HCEC 1CT (cell line): ENCODE measurements at regions not wholly inside any gene's neighbourhood (a gene's known extent, or its start where the extent isn't known, plus 50 kb on each side); places are given as distances from the start of the nearest gene placed in this dataset.

Experiments
- DNase-seq: peaks from one replicate; pipeline ENCODE4 v3.0.0-alpha.2; 2017

DNA sequence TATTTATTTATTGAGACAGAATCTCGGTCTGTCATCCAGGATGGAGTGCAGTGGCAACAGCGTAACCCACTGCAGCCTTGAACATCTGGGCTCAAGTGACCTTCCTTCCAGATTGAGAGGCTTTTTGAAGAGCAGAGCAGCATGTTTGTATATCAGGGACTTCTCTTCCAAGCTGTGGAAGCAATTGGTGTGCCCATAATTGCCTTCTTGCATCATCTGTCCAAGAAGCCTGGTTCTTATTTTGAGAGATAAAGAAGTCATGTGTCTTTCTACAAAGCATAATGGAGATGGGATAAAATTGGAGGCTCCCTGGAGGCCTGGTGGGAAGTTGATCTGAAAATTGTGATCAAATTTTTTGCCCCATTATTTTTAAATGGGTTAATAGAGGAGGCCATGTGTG, 183.8 kb upstream of the MCTP2 start:
- no peak for DNase-seq

DNA sequence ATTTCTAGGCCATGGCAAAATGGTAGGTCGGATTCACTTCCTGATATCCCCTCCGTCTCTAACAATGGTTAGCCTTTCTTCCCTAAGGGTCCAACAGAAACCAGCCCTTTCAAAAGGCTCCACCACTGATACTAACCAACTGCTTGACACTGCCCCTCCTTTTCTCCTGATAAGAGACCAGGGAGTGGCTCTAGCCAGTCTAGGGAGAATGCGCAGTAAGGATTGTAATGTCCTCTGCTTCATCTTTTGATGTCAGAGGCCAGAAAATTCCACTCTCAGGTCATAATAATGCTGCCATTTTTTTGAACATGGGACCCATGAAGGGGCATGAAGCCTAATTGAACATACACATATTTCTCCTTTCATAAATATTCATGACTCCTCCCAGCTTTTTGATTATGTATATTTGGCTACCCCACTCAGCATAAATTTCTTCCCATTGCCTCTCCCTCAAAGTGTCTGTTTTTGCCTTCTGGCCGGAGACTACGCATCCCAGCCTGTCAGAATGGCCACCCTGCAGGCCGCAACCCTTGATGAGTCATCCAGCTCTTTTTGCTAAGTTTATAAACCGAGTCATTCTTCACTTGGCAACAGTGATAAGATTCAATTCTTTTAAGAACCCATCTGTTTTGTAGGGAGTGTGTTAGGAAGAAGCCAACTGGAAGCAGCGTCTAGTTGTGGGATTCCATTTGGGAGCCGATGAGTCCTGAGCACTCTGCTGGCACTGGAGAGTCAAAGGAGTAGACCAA, 189.0 kb upstream of the MCTP2 start:
- no peak for DNase-seq

DNA sequence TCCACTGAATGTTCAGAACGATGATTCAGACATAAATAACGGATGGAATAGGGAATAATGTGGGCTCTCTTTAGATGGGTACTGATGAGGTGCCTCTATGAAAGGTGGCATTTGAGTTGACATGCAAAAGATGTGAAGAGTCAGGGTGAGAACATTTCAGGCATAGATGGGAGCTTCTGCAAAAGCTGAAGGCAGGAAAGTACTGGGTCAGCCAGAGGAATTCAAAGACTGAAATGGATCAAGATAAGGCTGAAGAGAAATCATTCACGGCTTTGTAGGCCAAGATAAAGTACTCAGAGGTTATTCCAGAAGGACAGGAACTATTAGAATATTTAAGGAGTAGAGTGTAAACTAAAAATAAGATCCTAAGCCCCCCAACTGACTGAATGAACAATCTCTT, 189.6 kb upstream of the MCTP2 start:
- no peak for DNase-seq

DNA sequence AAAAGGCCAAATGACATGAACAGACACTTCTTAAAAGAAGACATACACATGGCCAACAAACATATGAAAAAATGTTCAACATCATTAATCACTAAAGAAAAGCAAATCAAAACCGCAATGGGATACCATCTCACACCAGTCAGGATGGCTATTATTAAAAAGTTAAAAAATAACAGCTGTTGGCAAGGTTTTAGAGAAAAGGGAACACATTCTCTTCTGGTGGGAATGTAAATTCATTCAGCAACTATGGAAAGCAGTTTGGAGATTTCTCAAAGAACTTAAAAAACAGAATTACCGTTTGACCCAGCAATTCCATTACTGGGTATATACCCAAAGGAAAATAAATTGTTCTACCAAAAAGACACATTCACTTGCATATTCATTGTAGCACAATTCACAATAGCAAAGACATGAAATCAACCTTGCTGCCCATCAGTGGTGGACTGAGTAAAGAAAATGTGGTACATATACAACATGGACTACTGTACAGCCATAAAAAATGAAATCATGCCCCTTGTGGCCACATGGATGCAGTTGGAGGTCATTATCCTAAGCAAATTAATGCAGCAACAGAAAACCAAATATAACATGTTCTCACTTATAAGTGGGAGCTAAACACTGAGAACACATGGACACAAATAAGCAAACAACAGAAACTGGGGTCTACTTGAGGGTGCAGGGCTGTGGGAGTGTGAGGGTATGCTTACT, 190.7 kb upstream of the MCTP2 start:
- no peak for DNase-seq

DNA sequence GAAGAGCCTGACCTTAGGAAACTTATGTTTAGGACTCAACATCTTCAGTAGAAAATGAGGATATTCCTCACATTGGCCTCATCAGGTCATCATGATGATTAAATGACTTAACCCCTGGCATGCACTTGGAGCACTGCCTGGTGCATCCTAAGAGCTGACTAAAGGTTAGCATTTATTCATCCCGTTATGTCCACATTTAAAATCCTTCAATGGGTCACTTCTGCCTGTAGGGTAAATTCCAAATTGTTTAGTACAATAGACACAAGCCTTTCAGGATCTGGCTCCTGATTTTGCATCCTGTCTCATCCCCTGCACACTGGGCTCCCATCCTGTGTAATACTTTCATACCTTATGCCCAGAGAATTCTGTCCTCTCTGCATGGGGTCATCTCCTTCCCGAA, 195.2 kb upstream of the MCTP2 start:
- no peak for DNase-seq

DNA sequence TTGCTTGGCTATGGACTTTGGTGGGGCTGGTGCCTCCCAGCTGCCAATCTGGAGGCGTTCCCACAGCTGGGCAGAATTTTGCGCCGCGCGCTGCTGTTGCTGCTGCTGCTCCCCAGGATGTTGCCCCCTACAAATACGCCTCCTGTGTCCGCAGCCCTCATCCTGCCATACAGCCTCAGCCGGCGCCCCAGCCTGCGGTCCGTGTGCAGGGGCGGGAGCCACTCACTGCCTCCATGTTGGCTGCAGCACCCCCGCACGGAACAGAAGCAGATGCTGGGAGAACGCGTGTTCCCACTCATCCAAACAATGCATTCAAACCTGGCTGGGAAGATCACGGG, 197.7 kb upstream of the MCTP2 start:
- no peak for DNase-seq

DNA sequence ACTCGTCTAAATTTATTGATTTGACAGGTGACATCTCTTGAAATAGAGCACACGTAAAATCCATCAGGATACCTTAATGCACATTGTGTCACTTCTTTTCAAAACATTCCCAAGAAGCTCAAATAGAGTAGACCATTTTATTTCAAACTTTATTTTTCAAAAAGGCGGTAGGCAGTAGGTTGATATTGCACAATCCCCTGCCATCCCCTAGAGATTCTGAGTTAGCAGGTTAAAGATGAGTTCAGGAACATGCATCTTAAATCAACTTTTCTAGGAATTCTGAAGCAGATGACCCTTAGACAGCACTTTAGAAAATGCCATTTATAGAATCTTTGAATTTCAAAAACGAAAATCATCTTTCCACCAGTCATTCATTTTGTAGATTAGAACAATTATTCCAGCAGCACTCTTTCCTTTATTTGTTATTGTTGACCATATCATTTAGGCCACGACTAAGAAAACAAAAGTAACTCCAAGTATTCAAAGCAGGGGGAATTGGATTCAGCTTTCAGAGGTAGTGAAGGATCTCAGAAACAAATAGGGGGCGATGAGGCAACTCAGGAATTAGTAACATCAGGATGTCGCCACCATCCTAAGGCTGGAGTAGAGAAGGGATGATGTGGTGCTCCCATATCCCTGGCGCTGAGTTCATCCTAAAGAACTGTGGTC, 198.2 kb upstream of the MCTP2 start:
- no peak for DNase-seq

DNA sequence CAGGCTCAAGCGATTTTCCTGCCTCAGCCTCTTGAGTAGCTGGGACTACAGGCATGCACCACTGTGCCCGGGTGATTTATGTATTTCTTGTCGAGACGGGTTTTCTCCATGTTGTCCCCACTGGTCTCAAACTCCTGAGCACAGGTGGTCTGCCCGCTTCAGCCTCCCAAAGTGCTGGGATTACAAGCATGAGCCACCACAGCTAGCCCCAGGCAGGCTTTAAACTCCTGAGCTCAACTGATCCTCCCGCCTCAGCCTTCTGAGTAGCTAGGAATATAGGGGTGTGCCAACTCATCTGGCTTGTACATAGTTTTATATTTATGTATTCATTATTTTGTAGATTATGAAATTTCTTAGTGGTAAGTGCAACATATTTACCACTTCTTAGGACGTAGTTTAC, 198.8 kb upstream of the MCTP2 start:
- no peak for DNase-seq

DNA sequence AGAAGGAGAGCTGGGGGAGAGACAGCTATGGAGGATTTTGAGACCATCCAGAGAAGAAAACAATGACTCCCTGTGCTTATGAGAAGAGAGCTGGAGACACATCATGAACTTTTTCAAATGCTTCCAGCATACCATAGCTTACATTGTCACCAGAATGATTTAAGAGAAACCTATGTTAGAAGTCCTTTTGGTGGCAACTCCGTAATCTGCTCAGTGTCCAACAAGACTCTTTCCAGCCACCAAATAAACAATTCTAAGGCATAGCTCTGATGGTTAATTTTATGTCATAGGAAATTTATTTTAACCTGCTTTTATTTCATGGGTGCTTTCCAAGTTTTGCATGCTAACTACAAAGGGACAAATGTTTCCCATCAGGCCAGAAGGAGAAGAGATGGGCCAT, 200.3 kb upstream of the MCTP2 start:
- DNase-seq, result no peak

DNA sequence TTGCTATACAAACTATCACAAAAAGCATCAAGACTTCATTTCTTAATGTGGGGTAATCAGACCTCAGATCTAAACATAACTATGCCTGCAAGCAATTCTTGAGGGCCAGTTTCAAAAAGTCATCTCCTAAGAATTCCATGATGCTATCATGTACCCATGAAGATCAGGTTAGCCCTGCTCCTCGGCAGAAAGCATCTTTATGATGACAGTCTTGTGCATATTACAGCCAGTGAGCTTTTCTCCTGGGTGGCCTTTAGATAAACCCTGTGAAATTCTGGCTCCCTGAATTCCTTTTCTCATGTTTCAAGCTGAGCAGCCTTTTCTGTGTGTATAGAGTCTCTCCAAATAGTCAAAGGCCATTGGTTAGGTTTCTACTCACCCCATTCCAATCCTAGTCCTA, 201.9 kb upstream of the MCTP2 start:
- DNase-seq, result no peak

DNA sequence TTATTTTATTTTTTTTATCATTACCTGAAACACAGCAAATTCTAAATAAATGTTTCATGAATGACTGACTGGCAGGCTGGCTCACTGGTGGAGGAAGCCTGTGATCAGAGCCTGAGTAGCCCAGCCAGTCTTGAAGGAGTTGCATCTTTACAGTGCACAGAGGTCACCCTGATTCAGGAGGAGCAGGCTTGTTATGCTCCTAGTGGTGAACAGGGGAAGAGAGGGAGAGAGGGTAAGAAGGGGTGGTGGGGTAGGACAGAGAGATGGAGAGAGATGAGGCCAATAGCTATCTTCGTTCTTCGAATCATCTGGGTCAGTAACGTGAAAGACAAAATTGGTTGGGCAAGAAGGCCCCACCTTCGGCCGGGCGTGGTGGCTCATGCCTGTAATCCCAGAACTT, 202.6 kb upstream of the MCTP2 start:
- DNase-seq, result no peak

DNA sequence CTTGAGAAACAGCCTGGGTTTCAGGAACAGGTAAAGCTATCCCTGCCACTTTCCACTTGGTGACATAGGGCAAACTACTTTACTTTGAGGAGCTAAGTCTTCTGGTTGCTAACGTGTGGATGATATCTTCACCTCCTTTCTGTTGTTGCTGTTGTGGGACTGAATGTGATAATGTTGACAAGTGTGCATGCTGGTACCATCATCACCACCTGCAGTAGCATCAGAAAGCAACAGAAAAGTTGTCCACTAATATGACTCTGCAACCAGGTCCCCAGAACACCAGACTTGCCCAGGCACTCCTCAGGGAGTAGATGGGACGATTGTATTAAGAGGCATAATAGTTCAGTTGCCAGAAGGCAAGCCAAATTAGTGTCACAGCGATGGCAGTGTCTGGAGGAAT, 203.2 kb upstream of the MCTP2 start:
- no peak for DNase-seq

DNA sequence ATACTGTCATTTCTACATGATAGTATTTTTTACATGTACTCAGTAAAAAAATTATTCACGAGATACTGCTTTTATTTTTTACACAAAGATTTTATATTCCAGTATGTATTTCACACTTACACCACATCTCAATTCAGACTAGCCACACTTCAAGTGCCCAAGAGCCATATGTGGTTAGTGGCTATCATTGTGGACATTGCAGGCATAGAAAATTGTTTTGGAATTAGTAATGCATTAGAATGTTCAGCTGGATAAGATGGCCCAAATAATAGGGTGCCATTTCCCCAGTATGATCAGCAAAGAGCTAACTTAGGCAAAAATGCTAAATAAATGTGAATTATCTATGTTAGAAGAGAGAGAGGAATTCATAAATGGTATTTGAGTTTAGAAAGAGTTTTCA, 203.8 kb upstream of the MCTP2 start:
- no peak for DNase-seq

DNA sequence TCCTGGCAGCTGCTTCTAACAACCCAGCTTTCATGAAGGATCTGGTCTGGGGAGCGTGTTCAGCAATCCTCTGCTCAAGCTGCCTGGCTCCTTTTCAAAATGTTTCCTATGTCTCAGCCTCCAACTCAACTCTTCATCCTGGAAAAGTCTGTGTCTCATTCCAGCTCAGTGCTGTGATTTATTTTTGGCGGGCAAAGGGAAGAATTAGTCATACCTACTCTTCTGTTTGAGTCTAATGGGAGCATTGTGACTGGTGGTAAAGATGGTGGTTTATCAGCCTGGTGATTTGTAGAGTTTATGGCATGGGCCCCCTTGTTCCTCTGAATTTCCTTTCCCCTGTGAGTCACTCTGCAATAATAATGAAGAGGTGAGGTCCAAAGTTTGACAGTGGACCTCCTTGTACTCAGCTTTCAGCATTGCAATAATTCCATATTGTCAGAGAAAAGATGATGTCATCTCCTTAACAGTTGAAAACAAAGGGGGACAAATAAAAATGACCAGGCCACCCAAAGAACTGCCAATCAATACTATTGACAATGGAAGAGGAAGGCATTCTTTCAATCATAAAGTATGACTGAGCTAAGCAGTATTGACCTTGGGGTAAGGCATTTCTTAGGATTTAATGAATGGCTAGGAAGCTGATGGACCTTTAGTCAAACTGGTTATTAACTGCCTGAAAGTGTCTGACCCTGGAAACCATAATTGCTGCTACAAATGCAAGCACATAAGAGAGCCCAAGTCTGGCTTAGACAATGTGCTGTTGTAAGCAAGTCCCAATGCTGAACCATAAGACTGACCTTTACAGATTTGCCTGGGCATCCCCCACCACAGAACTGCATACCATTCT, 204.7 kb upstream of the MCTP2 start:
- DNase-seq, result no peak

DNA sequence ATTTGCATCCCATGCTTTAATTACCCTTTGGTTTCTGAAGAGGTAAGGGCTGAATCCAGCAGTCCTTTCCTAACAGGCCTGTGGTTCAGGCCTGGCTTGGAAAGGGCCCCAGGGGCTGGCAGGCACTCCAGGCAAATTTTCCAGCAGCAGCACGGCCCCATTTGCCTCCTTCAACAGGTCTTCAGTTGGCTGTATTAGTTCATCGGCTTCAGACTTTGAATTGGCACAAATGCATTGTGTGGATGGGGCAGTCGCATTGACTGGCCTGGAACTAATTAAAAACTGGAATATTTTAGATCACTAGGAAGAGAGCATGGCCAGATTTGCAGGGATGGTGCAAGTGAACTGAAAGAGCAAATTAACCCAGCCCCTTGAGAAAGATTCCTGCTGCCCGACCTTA, 207.8 kb upstream of the MCTP2 start:
- no peak for DNase-seq

DNA sequence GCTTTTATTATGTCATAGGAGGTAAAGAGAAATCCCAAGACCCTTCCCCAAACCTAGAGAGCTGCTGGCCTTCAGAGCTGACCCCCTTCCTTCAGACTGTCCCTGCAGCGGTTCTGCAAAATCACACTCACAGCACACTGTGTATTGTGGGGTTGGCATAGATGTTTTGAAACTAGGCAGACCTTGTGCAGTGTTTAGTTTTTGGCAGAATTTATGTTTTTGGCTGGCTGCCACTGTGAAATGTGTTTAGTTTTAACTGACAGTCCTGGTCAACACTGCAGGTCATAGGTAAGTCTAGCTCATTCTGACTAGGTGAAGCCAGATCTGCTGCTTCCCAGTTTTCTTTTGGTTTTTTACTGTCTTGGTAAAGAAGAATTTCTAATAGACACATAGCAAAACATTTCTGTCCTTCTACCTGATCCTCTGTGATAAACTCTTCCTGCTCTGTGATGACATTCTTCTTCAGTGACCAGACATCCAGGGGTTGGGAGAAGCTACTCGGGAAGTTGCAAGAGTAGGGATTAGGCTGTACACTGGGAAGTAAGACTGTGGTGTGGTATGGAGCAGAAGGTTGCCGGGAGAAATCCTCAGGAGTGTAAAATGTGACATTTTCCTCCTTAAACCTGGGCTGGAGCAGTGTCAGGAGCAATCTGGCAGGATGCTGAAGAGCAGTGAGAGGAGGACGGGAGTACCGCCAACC, 209.6 kb upstream of the MCTP2 start:
- no peak for DNase-seq

DNA sequence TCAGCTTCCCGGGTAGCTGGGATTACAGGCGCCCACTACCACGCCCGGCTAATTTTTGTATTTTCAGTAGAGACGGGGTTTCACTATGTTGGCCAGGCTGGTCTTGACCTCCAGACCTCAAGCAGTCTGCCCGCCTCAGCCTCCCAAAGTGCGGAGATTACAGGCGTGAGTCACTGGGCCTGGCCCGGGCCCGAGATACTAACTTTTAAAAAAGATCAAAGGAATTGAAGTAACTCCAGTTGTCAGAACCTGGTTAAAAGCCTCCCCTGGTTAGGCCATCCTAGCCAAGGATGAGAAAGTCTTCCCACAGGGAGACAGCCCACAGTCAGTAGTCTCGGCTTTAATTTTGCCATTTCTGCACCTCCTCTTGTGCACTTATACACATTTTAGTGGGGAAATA, 212.3 kb upstream of the MCTP2 start:
- DNase-seq, result no peak

DNA sequence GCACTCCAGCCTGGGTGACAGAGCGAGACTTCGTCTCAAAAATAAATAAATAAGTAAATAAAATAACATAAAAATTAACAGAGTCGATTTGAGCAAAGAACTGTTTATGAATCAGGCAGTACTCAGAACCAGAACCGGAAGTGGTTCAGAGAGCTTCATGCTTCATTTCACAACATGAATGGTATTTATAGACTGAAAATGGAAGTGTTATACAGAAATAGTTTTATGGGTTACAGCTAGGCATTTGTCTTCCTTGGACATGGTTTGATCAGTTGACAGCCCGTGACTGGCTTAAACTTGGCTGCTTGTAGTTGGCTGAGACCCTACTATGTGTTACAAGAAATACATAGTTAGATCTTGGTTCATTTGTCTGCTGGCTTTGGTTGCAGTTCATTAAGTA, 216.0 kb upstream of the MCTP2 start:
- no peak for DNase-seq

DNA sequence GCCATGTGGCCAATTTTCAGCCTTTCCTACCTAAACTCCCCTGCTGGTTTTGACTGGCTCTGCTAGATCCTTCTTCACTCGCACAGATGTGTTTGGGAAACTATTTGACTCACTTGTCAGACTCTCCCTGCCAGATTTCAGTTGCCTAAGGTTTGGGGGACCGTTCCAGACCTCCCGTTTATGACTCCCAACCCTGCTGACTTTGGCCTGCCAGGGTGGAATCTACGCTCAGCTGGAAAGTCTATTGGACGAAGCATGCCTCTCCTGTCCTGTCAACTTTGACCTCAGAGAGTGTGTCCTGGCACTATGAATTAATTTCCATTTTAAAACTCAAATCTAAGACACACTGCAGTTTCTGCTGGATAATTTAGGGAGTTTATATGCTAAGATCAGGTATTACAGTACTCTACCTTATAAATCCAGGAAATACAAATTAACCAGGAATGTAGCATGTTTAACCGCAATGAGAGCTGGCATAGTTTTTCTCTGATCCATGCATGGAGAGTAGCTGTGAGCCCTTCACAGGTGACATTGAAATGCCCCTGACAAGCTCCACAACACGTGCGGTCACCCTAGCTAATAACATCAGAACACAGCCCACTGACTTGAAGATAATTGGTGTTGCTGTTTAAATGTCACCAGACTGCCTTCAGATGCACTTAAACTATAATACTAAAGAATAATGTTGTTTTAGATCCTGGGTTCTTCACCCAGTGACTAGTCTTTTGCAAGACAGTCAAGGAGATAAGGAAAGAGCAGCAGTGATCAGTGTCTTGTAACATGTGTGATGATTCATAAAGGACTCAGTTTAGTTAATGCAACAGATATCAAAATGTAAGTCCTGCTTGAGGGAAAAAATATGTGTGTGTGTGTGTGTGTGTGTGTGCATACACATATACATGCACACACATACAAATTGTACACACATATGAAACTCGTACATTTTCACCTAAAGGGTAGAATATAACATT, 223.0 kb upstream of the MCTP2 start:
- DNase-seq, result no peak

DNA sequence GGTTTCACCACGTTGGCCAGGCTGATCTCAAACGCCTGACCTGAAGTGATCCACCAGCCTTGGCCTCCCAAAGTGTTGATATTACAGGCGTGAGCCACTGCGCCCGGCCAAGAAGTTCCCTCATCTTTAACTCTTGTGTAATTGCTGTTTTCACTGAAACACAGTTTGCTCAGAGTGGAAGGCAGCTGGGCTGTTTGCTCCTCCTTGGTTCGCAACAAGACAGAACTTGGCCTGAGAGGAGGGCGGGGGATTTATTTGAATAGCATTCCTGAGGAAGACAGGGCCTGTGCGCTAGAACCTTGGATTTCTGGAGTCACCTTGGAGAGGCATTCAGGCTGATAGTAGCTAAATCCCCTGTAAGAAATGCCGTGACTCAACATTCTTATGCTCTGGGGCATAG, 226.7 kb upstream of the MCTP2 start:
- no peak for DNase-seq

DNA sequence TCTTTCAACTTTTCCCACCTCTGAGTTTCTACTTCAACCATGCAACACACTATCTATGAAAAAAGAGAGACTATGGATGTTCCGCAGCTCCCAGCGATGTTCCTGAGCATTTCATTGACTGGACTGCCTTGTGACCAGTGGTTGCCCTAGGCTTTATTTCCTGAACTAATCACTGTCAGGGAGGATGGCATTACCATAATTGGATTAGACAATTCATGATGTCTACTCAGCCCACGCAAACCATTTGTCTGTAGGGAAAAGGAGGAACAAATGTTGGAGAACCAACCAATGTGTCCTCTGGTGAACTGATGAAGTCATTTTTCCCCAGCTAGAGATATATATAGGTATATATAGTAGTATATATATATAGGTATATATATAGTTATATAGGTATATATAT, 229.3 kb upstream of the MCTP2 start:
- no peak for DNase-seq
